K562 (cell line): ENCODE measurements at regions not wholly inside any gene's neighbourhood (a gene's known extent, or its start where the extent isn't known, plus 50 kb on each side); places are given as distances from the start of the nearest gene placed in this dataset.

Source experiments
- BCL6 ChIP-seq: fragments of 250-450 bp; sonication (Bioruptor Pico); IDR thresholded peaks from 2 replicates; pipeline ENCODE4 v1.4.0; 2020
- CEBPG ChIP-seq, 3 experiments: fragments of 200-800 bp in 1 of 3; sonication (Bioruptor generic) in 1 of 3; sonication (generic) in 1 of 3; formaldehyde crosslinking in 1 of 3; IDR thresholded peaks in 2 of 3; conservative IDR thresholded peaks in 1 of 3; 2 replicates each; pipeline versions ENCODE4 v1.6.1 to v1.8.0; 2016 to 2022; ENCODE audit warnings: missing compliant biosample characterization in 2 of 3, missing genetic modification characterization in 2 of 3, mild to moderate bottlenecking in 1 of 3, missing genetic modification reagents in 1 of 3
- DMBX1 ChIP-seq: fragments of 250-450 bp; sonication (Bioruptor Pico); IDR thresholded peaks from 2 replicates; pipeline ENCODE4 v1.8.0; 2022; ENCODE audit warnings: inconsistent platforms, mild to moderate bottlenecking, moderate library complexity, borderline replicate concordance
- FOS ChIP-seq: IDR thresholded peaks from 3 replicates; pipeline ENCODE4 v1.6.1; 2011; ENCODE audit not compliant: insufficient read length; ENCODE audit errors: extremely low read depth
- KDM2B ChIP-seq: fragments of 250-450 bp; sonication (Bioruptor Pico); IDR thresholded peaks from 2 replicates; pipeline ENCODE4 v1.8.0; 2021; ENCODE audit warnings: mild to moderate bottlenecking, moderate library complexity
- KLF1 ChIP-seq: fragments of 450-650 bp; IDR thresholded peaks from 2 replicates; pipeline ENCODE4 v1.6.1; 2016; ENCODE audit warnings: missing genetic modification characterization, missing compliant biosample characterization
- MTF1 ChIP-seq: fragments of 250-450 bp; sonication (Bioruptor Pico); IDR thresholded peaks from 2 replicates; pipeline ENCODE4 v1.9.0; 2021; ENCODE audit warnings: moderate library complexity, mild to moderate bottlenecking, inconsistent platforms, borderline replicate concordance
- NCOR1 ChIP-seq: fragments of 450-650 bp; IDR thresholded peaks from 2 replicates; pipeline ENCODE4 v1.6.1; 2016; ENCODE audit warnings: mild to moderate bottlenecking, moderate library complexity
- NR2C2 ChIP-seq, 2 experiments: fragments of 200-800 bp in 1 of 2; sonication (Bioruptor generic) in 1 of 2; sonication (generic) in 1 of 2; formaldehyde crosslinking in 1 of 2; IDR thresholded peaks; 2 replicates each; pipeline versions ENCODE4 v1.6.1 to v1.8.0; 2016 to 2022; ENCODE audit warnings: mild to moderate bottlenecking in 1 of 2, missing compliant biosample characterization in 1 of 2, missing genetic modification characterization in 1 of 2, missing genetic modification reagents in 1 of 2
- PYGO2 ChIP-seq: fragments of 450-650 bp; IDR thresholded peaks from 2 replicates; pipeline ENCODE4 v1.6.1; 2016; ENCODE audit warnings: mild to moderate bottlenecking, missing genetic modification characterization, moderate library complexity, missing compliant biosample characterization
- RFX5 ChIP-seq: IDR thresholded peaks from 2 replicates; pipeline ENCODE4 v1.6.1; 2011; ENCODE audit warnings: low read depth, mild to moderate bottlenecking, improper control_type of control experiment, low read length
- TEAD4 ChIP-seq, 2 experiments: sonication (generic) in 1 of 2; formaldehyde crosslinking in 1 of 2; IDR thresholded peaks; 2 replicates each; pipeline versions ENCODE4 v1.6.1 to v1.8.0; 2012 to 2022; ENCODE audit warnings: borderline replicate concordance in 1 of 2, inconsistent platforms in 1 of 2, low read length in 1 of 2, mild to moderate bottlenecking in 1 of 2, missing genetic modification reagents in 1 of 2
- ZNF197 ChIP-seq: fragments of 200-800 bp; sonication (Bioruptor generic); IDR thresholded peaks from 2 replicates; pipeline ENCODE4 v1.6.1; 2016; ENCODE audit warnings: low read depth, missing genetic modification characterization, missing compliant biosample characterization
- ZNF57 ChIP-seq: fragments of 450-650 bp; formaldehyde crosslinking; IDR thresholded peaks from 2 replicates; pipeline ENCODE4 v1.4.0; 2020; ENCODE audit warnings: mild to moderate bottlenecking, moderate library complexity
- ZZZ3 ChIP-seq: fragments of 450-650 bp; IDR thresholded peaks from 2 replicates; pipeline ENCODE4 v1.6.1; 2016; ENCODE audit warnings: antibody characterized with exemption, mild to moderate bottlenecking, moderate library complexity
- TF ChIP-seq, protein P1 (sequence below): fragments of 450-650 bp; IDR thresholded peaks from 2 replicates; pipeline ENCODE4 v1.7.0; 2016; ENCODE audit warnings: borderline replicate concordance
- TF ChIP-seq, protein P2 (sequence below): fragments of 250-450 bp; sonication (Bioruptor Pico); IDR thresholded peaks from 2 replicates; pipeline ENCODE4 v1.5.0; 2021
- TF ChIP-seq, protein P3 (sequence below): fragments of 450-650 bp; IDR thresholded peaks from 2 replicates; pipeline ENCODE4 v1.6.1; 2017; ENCODE audit warnings: antibody characterized with exemption
- TF ChIP-seq, protein P4 (sequence below): fragments of 250-450 bp; sonication (Bioruptor Pico); IDR thresholded peaks from 2 replicates; pipeline ENCODE4 v1.8.0; 2021; ENCODE audit warnings: moderate library complexity, mild to moderate bottlenecking, inconsistent platforms
- TF ChIP-seq, protein P5 (sequence below), 2 experiments: IDR thresholded peaks; 2 replicates each; pipeline ENCODE4 v1.6.1; 2011; ENCODE audit warnings: borderline replicate concordance in 1 of 2, control low read depth in 1 of 2, low read depth in 1 of 2, low read length in 1 of 2, mild to moderate bottlenecking in 1 of 2, mixed read lengths in 1 of 2, moderate library complexity in 1 of 2; ENCODE audit not compliant: insufficient read depth in 1 of 2, insufficient read length in 1 of 2, poor library complexity in 1 of 2, severe bottlenecking in 1 of 2; ENCODE audit errors: extremely low read depth in 1 of 2

DNA sequence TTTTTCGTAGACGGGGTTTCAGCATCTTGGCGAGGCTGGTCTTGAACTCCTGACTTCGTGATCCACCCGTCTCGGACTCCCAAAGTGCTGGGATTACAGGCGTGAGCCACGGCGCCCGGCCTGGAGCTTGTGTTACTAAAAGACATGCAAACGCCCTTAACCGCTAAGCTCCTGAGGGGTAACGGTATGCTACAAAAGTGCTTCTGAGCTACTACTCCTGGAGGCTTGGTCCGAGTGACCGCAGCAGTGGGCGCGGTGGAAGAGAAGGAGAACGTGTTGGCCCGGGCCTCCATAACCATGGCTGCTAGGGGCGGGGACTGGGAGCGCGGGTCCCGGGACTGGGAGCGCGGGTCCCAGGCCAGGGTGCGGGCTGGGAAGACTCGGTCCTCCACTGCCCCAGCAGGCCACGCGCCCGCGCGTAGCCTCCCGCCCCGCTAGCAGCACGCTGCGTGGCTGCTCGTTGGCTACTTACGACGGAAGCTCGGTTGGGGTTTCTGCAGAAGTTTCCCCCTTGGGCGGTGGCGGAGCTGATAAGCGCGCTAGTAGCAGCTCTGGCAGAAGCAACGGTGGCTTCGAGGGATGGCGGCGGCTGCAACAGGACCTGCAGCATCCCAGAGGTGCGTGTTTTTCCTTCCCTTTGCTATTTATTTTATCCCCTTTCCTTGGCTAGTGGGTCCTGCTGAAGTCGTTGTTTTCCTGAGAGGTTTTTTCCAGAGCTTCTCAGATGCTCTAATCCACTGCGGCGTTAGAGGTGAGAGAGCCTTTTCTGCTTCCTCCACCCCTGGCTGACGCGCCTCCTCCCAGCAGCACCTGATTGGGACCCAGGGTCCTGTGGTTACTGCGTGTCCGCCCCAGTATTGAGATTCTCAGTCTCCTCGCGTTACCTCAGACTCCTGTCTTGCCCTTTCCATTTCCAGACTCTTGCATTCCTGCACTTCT lies 69.2 kb upstream of the CCDC180 start (continued):
- TF ChIP-seq BCL6 (CRISPR knock-in tag) (no peak), RFX5 (no peak), NCOR1 (no peak), FOS (no peak), TEAD4 (IDR thresholded peaks at IDR 0.05; ENCODE audit: low read length) (no peak), TEAD4 (CRISPR knock-in tag; IDR thresholded peaks at IDR 0.05; ENCODE audit: borderline replicate concordance) (no peak), ZZZ3 (0 out of 2 replicates have a peak, but pooled peaks have one; percentile 61), ZNF197 (CRISPR knock-in tag) (no peak), KLF1 (tag) (peak; percentile 88; the same call in 1 of the 2 replicates), PYGO2 (no peak), KDM2B (CRISPR knock-in tag) (no peak; the same call in 1 of the 2 replicates), ZNF57 (CRISPR knock-in tag) (no peak), NR2C2 (CRISPR knock-in tag; IDR thresholded peaks at IDR 0.05) (no peak; the same call in 1 of the 2 replicates), NR2C2 (tag; IDR thresholded peaks at IDR 0.05) (no peak), MTF1 (CRISPR knock-in tag) (no peak), CEBPG (CRISPR knock-in tag; IDR thresholded peaks at IDR 0.05) (no peak), CEBPG (tag; conservative IDR thresholded peaks at IDR 0.05 in 1 of 2, IDR thresholded peaks at IDR 0.05 in 1 of 2) (no peak), DMBX1 (CRISPR knock-in tag) (peak; percentile 17; the same call in 1 of the 2 replicates)
- TF ChIP-seq, protein P1, sequence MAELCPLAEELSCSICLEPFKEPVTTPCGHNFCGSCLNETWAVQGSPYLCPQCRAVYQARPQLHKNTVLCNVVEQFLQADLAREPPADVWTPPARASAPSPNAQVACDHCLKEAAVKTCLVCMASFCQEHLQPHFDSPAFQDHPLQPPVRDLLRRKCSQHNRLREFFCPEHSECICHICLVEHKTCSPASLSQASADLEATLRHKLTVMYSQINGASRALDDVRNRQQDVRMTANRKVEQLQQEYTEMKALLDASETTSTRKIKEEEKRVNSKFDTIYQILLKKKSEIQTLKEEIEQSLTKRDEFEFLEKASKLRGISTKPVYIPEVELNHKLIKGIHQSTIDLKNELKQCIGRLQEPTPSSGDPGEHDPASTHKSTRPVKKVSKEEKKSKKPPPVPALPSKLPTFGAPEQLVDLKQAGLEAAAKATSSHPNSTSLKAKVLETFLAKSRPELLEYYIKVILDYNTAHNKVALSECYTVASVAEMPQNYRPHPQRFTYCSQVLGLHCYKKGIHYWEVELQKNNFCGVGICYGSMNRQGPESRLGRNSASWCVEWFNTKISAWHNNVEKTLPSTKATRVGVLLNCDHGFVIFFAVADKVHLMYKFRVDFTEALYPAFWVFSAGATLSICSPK: no peak
- TF ChIP-seq, protein P2, sequence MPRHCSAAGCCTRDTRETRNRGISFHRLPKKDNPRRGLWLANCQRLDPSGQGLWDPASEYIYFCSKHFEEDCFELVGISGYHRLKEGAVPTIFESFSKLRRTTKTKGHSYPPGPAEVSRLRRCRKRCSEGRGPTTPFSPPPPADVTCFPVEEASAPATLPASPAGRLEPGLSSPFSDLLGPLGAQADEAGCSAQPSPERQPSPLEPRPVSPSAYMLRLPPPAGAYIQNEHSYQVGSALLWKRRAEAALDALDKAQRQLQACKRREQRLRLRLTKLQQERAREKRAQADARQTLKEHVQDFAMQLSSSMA (CRISPR knock-in tag): no peak
- TF ChIP-seq, protein P3, sequence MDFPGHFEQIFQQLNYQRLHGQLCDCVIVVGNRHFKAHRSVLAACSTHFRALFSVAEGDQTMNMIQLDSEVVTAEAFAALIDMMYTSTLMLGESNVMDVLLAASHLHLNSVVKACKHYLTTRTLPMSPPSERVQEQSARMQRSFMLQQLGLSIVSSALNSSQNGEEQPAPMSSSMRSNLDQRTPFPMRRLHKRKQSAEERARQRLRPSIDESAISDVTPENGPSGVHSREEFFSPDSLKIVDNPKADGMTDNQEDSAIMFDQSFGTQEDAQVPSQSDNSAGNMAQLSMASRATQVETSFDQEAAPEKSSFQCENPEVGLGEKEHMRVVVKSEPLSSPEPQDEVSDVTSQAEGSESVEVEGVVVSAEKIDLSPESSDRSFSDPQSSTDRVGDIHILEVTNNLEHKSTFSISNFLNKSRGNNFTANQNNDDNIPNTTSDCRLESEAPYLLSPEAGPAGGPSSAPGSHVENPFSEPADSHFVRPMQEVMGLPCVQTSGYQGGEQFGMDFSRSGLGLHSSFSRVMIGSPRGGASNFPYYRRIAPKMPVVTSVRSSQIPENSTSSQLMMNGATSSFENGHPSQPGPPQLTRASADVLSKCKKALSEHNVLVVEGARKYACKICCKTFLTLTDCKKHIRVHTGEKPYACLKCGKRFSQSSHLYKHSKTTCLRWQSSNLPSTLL: no peak
- TF ChIP-seq, protein P4, sequence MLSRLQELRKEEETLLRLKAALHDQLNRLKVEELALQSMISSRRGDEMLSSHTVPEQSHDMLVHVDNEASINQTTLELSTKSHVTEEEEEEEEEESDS: no peak
- TF ChIP-seq, protein P5, sequence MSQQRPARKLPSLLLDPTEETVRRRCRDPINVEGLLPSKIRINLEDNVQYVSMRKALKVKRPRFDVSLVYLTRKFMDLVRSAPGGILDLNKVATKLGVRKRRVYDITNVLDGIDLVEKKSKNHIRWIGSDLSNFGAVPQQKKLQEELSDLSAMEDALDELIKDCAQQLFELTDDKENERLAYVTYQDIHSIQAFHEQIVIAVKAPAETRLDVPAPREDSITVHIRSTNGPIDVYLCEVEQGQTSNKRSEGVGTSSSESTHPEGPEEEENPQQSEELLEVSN (IDR thresholded peaks at IDR 0.05; ENCODE audit: borderline replicate concordance in 1 of 2, extremely low read depth in 1 of 2, insufficient read depth in 1 of 2, insufficient read length in 1 of 2, low read depth in 1 of 2, low read length in 1 of 2, poor library complexity in 1 of 2, severe bottlenecking in 1 of 2): peak; percentile 97 to 99
